CD4-positive, alpha-beta T cell (primary cell): ENCODE measurements at regions not wholly inside any gene's neighbourhood (a gene's known extent, or its start where the extent isn't known, plus 50 kb on each side); places are given as distances from the start of the nearest gene placed in this dataset.

ENCODE experiments used
- ATAC-seq: fragments of 200-7000 bp; cut with Tn5 transposase; one replicate; pipeline ENCODE4 v1.10.0; 2022; ENCODE audit warnings: mild to moderate bottlenecking; ENCODE audit not compliant: poor library complexity
- CTCF ChIA-PET: fragments of 350-600 bp; sonication (Branson Sonifier 250); formaldehyde crosslinking; loops from one replicate; lab custom pipeline; 2021; ENCODE audit warnings: antibody characterized with exemption, inconsistent platforms; lab: Charles Lee
- POLR2A ChIA-PET: fragments of 350-600 bp; sonication (Branson Sonifier 250); formaldehyde crosslinking; loops from one replicate; lab custom pipeline; 2021; ENCODE audit warnings: antibody characterized with exemption, inconsistent platforms; lab: Charles Lee
- DNase-seq, 14 experiments: peaks; one replicate each; pipeline ENCODE4 v3.0.0-alpha.2; 2013 to 2020; ENCODE audit warnings: mixed read lengths in 2 of 14
- H3K27ac ChIP-seq, 2 donors: one replicate each; pipeline versions ENCODE4 v1.5.1 to v1.7.0; 2013; ENCODE audit warnings: low read length in 2 of 2, low read depth in 1 of 2, mild to moderate bottlenecking in 1 of 2
- H3K27me3 ChIP-seq, 2 experiments: 1 replicate in 1 of 2; 2 replicates in 1 of 2; pipeline versions ENCODE4 v1.6.1 to v1.7.0; 2013; ENCODE audit warnings: low read length in 2 of 2, control low read depth in 1 of 2, mild to moderate bottlenecking in 1 of 2, moderate library complexity in 1 of 2; ENCODE audit not compliant: insufficient read depth in 2 of 2, control insufficient read depth in 1 of 2
- H3K36me3 ChIP-seq: one replicate; pipeline ENCODE4 v1.6.1; 2013; ENCODE audit warnings: low read length, control low read depth; ENCODE audit not compliant: insufficient read depth
- H3K4me1 ChIP-seq: one replicate; pipeline ENCODE4 v1.6.1; 2013; ENCODE audit warnings: low read length, control low read depth; ENCODE audit not compliant: insufficient read depth
- H3K4me3 ChIP-seq: one replicate; pipeline ENCODE4 v1.5.1; 2013; ENCODE audit warnings: mild to moderate bottlenecking, low read length, moderate library complexity
- H3K9me3 ChIP-seq, 2 experiments: 1 replicate in 1 of 2; 2 replicates in 1 of 2; pipeline versions ENCODE4 v1.6.1 to v1.7.0; 2013; ENCODE audit warnings: low read length in 2 of 2, mild to moderate bottlenecking in 2 of 2, control low read depth in 1 of 2, moderate library complexity in 1 of 2; ENCODE audit not compliant: control insufficient read depth in 1 of 2, insufficient read depth in 1 of 2
- H3K27ac Mint-ChIP-seq: one replicate; pipeline ENCODE4 v1.8.0; 2020; ENCODE audit warnings: mixed read lengths
- H3K27me3 Mint-ChIP-seq: one replicate; pipeline ENCODE4 v1.8.0; 2021; ENCODE audit warnings: mixed read lengths
- H3K36me3 Mint-ChIP-seq: one replicate; pipeline ENCODE4 v1.8.0; 2021; ENCODE audit warnings: low read depth, mixed read lengths
- H3K4me1 Mint-ChIP-seq: one replicate; pipeline ENCODE4 v1.8.0; 2021; ENCODE audit warnings: low read depth, mixed read lengths
- H3K4me3 Mint-ChIP-seq: one replicate; pipeline ENCODE4 v1.8.0; 2020; ENCODE audit warnings: mild to moderate bottlenecking, mixed read lengths
- H3K9me3 Mint-ChIP-seq: one replicate; pipeline ENCODE4 v1.8.0; 2020; ENCODE audit warnings: mixed read lengths
- intact Hi-C, 2 experiments: fragments of 100-400 bp; cut with DNase I in 1 of 2; cut with micrococcal nuclease in 1 of 2; formaldehyde crosslinking; loops; one replicate each; pipeline versions ENCODE4 v1.15.1 to v1.9.0; 2023 to 2025; cut with DNase I, micrococcal nuclease
- TF ChIP-seq, protein P1 (sequence below): fragments of 200-600 bp; IDR thresholded peaks from one replicate; pipeline ENCODE4 v1.8.0; 2022; ENCODE audit warnings: antibody characterized with exemption, mild to moderate bottlenecking

DNA sequence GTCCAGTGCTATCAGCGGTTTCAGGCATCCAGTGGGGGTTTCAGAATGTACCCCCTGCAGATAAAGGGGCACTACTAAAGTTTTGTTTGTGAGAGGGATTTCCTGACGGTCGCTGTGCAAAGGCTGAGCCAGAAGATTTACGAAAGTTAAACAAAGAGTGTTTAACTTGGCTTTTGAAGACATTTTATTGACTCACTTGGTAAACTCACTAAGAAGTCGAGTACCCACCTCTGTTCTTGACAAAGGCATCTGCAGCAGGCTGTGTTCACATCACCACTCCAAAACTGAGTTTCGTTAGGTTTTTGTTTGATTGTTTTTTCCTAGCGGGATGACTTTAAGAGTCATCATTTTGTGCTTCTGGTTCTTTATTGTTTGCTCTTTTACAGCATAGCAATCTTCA lies 143.9 kb upstream of the TBL1X start:
- H3K9me3 Mint-ChIP-seq, result no peaks in the 10 kb centered on the region
- DNase-seq (no peak), ATAC-seq (no peak)
- H3K4me1 Mint-ChIP-seq, result peaks cover 8% of the 10 kb centered on the region
- H3K9me3 ChIP-seq, result no peaks in the 10 kb centered on the region
- H3K4me1 ChIP-seq, result peaks cover 12% of the 10 kb centered on the region
- H3K27ac ChIP-seq, result no peak overlapping the region
- H3K27me3 Mint-ChIP-seq, result no peaks in the 10 kb centered on the region
- no peak overlapping the region for H3K4me3 ChIP-seq
- no peaks in the 10 kb centered on the region for H3K27me3 ChIP-seq
- POLR2A ChIA-PET, result no interaction called here
- no peaks in the 10 kb centered on the region for H3K36me3 Mint-ChIP-seq
- TF ChIP-seq, protein P1, sequence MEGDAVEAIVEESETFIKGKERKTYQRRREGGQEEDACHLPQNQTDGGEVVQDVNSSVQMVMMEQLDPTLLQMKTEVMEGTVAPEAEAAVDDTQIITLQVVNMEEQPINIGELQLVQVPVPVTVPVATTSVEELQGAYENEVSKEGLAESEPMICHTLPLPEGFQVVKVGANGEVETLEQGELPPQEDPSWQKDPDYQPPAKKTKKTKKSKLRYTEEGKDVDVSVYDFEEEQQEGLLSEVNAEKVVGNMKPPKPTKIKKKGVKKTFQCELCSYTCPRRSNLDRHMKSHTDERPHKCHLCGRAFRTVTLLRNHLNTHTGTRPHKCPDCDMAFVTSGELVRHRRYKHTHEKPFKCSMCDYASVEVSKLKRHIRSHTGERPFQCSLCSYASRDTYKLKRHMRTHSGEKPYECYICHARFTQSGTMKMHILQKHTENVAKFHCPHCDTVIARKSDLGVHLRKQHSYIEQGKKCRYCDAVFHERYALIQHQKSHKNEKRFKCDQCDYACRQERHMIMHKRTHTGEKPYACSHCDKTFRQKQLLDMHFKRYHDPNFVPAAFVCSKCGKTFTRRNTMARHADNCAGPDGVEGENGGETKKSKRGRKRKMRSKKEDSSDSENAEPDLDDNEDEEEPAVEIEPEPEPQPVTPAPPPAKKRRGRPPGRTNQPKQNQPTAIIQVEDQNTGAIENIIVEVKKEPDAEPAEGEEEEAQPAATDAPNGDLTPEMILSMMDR, result no peak
- intact Hi-C loops, result no loop called here
- H3K27ac Mint-ChIP-seq, result no peak overlapping the region
- no peak overlapping the region for H3K4me3 Mint-ChIP-seq
- H3K36me3 ChIP-seq, result no peaks in the 10 kb centered on the region
- CTCF ChIA-PET, result no interaction called here

DNA sequence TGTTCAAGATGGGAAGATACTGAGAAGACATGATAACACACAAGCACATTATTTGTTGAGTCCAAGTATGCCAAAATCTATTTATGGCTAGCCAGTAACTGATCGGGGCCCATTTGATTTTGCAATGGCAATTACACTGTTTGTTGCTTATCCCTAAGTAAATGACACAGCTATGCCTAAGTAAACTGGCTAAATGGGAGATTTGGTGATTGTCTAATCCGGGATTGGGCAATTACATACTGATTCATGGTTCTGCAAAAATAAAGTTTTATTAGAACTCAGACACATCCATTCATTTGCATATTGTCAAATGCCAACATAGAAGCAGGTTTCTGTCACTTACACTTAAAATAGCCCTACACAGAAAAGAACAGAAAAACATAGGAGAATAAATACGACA lies 140.2 kb upstream of the TBL1X start:
- POLR2A ChIA-PET, result no interaction called here
- Histone ChIP-seq H3K27ac (no peak overlapping the region), H3K27me3 (no peaks in the 10 kb centered on the region), H3K36me3 (no peaks in the 10 kb centered on the region), H3K9me3 (no peaks in the 10 kb centered on the region), H3K4me3 (no peak overlapping the region), H3K4me1 (no peaks in the 10 kb centered on the region)
- Mint-ChIP-seq H3K4me1 (no peaks in the 10 kb centered on the region), H3K9me3 (no peaks in the 10 kb centered on the region), H3K4me3 (no peak overlapping the region), H3K27ac (no peak overlapping the region), H3K27me3 (no peaks in the 10 kb centered on the region), H3K36me3 (no peaks in the 10 kb centered on the region)
- CTCF ChIA-PET, result no interaction called here
- intact Hi-C loops, result no loop called here
- ATAC-seq, result no peak
- DNase-seq, result no peak
- TF ChIP-seq, protein P1, result no peak

DNA sequence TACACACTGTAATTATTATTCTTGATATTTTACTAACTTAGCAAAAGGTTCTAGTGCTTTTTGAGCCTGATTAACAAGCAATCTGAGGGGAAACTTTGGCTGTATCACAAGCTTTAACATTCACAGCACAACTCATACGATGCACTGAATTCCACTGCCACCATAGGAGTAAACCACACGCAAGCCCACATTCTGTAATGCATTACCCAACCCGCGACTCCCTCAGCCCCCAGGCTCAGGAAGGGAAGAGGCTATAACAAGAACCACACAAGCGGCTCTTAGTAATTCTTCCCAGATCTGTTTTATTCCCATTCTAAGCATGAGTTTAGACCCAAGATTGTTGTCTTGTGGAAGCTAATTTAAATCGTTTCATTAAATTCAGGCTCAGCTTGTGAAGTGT lies 138.5 kb upstream of the TBL1X start:
- CTCF ChIA-PET, result no interaction called here
- POLR2A ChIA-PET, result no interaction called here

More for the DNA sequence above, 138.5 kb upstream of the TBL1X start:
- Mint-ChIP-seq H3K36me3 (no peaks in the 10 kb centered on the region), H3K4me1 (no peaks in the 10 kb centered on the region), H3K27ac (no peak overlapping the region), H3K9me3 (no peaks in the 10 kb centered on the region), H3K27me3 (no peaks in the 10 kb centered on the region), H3K4me3 (no peak overlapping the region)
- ATAC-seq, result no peak
- no peak for DNase-seq
- intact Hi-C loops, result no loop called here
- Histone ChIP-seq H3K27me3 (no peaks in the 10 kb centered on the region), H3K9me3 (no peaks in the 10 kb centered on the region), H3K4me1 (no peaks in the 10 kb centered on the region), H3K36me3 (no peaks in the 10 kb centered on the region), H3K4me3 (no peak overlapping the region), H3K27ac (no peak overlapping the region)
- TF ChIP-seq, protein P1, result no peak
